Thyroid gland (tissue), 4 donors: ENCODE measurements at regions not wholly inside any gene's neighbourhood (a gene's known extent, or its start where the extent isn't known, plus 50 kb on each side); places are given as distances from the start of the nearest gene placed in this dataset.

Experiments used
- DNase-seq, 2 donors: peaks; one replicate each; pipeline ENCODE4 v3.0.0-alpha.2; 2019
- H3K27ac ChIP-seq, 3 donors: fragments of 200-600 bp; sonication (generic); 1 replicate in 2 of 3; 2 replicates in 1 of 3; pipeline ENCODE4 v1.5.1; 2016 to 2019; ENCODE audit warnings: mild to moderate bottlenecking in 1 of 3, moderate library complexity in 1 of 3
- H3K27me3 ChIP-seq: fragments of 200-600 bp; sonication (generic); one replicate; pipeline ENCODE4 v1.5.1; 2019
- H3K36me3 ChIP-seq, 2 donors: fragments of 200-600 bp; sonication (generic); one replicate each; pipeline ENCODE4 v1.5.1; 2016 to 2019
- H3K4me1 ChIP-seq, 2 donors: fragments of 200-600 bp; sonication (generic); one replicate each; pipeline ENCODE4 v1.5.1; 2017 to 2019
- H3K4me3 ChIP-seq, 3 donors: fragments of 200-600 bp; sonication (generic); replicated peaks in 1 of 3; 1 replicate in 2 of 3; 2 replicates in 1 of 3; pipeline ENCODE4 v1.5.1; 2016; ENCODE audit warnings: mild to moderate bottlenecking in 1 of 3
- H3K9me3 ChIP-seq: fragments of 200-600 bp; sonication (generic); one replicate; pipeline ENCODE4 v1.5.1; 2017
- POLR2A ChIP-seq, 2 donors: fragments of 450-650 bp; IDR thresholded peaks; one replicate each; pipeline ENCODE4 v1.6.1; 2017; ENCODE audit warnings: antibody characterized with exemption in 2 of 2, mild to moderate bottlenecking in 2 of 2, moderate library complexity in 1 of 2
- WGBS, 2 donors: methylation state at CpG; one replicate each; pipeline ENCODE4 v1.1.5; 2017; 5-methylcytosine and 5-hydroxymethylcytosine counted together
- intact Hi-C: fragments of 100-400 bp; cut with DNase I; formaldehyde crosslinking; loops from one replicate; pipeline ENCODE4 v1.15.1; 2023
- TF ChIP-seq, protein P1 (sequence below), 6 experiments: fragments of 200-600 bp in 3 of 6; fragments of 450-650 bp in 3 of 6; sonication (generic) in 3 of 6; IDR thresholded peaks; one replicate each; pipeline ENCODE4 v1.5.1; 2016 to 2019; ENCODE audit warnings: antibody characterized with exemption in 6 of 6, mild to moderate bottlenecking in 2 of 6, inconsistent platforms in 1 of 6, moderate library complexity in 1 of 6

DNA sequence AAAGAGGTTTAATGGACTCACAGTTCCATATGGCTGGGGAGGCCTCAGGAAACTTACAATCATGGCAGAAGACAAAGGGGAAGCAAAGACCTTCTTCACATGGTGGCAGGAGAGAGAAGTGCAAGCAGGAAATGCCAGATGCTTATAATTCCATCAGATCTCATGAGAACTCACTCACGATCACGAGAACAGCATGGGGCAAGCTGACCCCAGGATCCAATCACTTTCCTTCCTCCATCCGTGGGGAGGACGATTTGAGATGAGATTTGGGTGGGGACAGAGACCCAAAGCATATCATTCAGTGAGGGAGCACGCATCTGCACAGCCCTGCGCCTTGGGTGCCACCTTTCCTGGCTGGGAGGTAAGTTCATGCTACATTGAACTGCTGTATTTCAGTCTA, 234.1 kb upstream of the ATP10A start:
- no peak for DNase-seq
- no peaks in the 10 kb centered on the region for H3K36me3 ChIP-seq
- intact Hi-C loops: no loop called here
- 89 to 90% methylated on average over 6 of the region's 6 CpGs for WGBS, 2 donors
- H3K4me3 ChIP-seq: no peak overlapping the region
- TF ChIP-seq POLR2A (IDR thresholded peaks at IDR 0.05): no peak
- TF ChIP-seq, protein P1, sequence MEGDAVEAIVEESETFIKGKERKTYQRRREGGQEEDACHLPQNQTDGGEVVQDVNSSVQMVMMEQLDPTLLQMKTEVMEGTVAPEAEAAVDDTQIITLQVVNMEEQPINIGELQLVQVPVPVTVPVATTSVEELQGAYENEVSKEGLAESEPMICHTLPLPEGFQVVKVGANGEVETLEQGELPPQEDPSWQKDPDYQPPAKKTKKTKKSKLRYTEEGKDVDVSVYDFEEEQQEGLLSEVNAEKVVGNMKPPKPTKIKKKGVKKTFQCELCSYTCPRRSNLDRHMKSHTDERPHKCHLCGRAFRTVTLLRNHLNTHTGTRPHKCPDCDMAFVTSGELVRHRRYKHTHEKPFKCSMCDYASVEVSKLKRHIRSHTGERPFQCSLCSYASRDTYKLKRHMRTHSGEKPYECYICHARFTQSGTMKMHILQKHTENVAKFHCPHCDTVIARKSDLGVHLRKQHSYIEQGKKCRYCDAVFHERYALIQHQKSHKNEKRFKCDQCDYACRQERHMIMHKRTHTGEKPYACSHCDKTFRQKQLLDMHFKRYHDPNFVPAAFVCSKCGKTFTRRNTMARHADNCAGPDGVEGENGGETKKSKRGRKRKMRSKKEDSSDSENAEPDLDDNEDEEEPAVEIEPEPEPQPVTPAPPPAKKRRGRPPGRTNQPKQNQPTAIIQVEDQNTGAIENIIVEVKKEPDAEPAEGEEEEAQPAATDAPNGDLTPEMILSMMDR (IDR thresholded peaks at IDR 0.05): no peak
- H3K4me1 ChIP-seq: no peaks in the 10 kb centered on the region
- no peaks in the 10 kb centered on the region for H3K27me3 ChIP-seq
- no peak overlapping the region for H3K27ac ChIP-seq
- H3K9me3 ChIP-seq: no peaks in the 10 kb centered on the region

DNA sequence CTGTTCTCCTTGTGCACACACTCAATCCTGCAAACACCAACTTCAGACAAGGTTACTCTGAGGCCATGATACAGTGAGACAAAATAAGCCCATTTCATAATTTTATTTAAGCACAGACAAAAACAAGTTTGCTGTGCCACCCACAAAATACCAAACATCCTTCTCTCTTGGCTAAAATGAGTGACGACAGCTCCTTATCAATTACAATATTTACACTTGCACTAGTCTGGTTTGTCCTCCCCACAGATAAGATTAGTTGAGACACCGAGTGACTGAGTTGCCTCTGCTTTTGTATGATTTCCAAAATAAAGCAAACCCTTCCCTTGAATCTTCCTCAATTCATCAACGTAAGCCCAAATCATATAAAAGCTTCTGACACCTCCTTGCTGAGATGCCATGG, 233.5 kb upstream of the ATP10A start:
- no peak overlapping the region for H3K27ac ChIP-seq
- no peaks in the 10 kb centered on the region for H3K36me3 ChIP-seq
- no peak overlapping the region for H3K4me3 ChIP-seq
- H3K4me1 ChIP-seq: no peaks in the 10 kb centered on the region
- TF ChIP-seq, protein P1 (IDR thresholded peaks at IDR 0.05): no peak
- TF ChIP-seq POLR2A (IDR thresholded peaks at IDR 0.05): no peak
- no peak for DNase-seq
- H3K9me3 ChIP-seq: no peaks in the 10 kb centered on the region
- no peaks in the 10 kb centered on the region for H3K27me3 ChIP-seq
- intact Hi-C loops: no loop called here
- 75 to 81% methylated on average over 3 of the region's 3 CpGs for WGBS, 2 donors

DNA sequence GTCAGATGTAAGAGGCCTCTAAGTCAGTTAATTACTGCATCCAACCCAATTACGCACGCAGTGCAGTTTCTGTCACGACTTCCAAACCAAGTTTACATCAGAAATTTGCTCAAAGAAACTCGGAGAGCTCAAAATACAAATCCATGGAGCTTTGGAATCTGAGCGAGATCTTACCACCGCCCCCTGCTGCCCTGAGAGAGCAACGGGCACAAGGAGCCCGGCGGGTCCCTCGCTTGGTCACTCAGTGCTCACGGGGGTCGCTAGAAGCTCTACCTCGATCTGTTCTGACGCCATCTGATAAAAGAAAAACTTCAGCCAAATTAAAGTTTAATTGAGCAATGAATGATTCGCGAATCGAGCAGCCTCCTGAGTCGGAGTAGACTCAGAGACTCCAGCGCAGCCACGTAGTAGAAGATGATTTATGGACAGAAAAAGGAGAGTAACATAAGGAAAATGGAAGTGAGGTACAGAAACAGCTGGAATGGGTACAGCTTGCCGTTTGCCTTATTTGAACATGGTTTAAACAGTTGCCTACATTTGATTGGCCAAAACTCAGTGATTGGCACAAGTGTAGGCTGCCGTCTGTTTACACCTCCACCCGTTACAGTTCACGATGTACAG, 232.7 kb upstream of the ATP10A start:
- Histone ChIP-seq H3K4me1 (no peaks in the 10 kb centered on the region), H3K36me3 (no peaks in the 10 kb centered on the region), H3K9me3 (no peaks in the 10 kb centered on the region), H3K4me3 (no peak overlapping the region), H3K27ac (no peak overlapping the region), H3K27me3 (no peaks in the 10 kb centered on the region)
- 52 to 58% methylated on average over 24 of the region's 24 CpGs for WGBS, 2 donors
- no peak for TF ChIP-seq POLR2A (IDR thresholded peaks at IDR 0.05)
- TF ChIP-seq, protein P1 (IDR thresholded peaks at IDR 0.05): peak in 1 of 6 experiments; percentile 17
- intact Hi-C loops: no loop called here
- no peak for DNase-seq

DNA sequence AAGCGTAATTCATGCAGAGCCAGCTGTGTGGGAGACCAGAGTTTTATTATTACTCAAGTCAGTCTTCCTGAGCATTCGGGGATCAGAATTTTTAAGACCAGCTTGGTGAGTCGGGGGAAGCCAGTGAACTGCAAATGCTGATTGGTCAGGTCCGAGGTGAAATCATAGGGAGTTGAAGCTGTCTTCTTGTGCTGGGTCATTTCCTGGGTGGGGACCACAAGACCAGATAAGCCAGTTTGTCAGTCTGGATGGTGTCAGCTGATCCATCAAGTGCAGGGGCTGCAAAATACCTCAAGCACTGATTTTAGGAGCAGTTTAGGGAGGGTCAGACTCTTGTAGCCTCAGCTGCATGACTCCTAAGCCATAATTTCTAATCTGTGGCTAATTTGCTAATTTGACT, 228.1 kb upstream of the ATP10A start:
- no peak for DNase-seq
- H3K4me1 ChIP-seq: no peaks in the 10 kb centered on the region

DNA sequence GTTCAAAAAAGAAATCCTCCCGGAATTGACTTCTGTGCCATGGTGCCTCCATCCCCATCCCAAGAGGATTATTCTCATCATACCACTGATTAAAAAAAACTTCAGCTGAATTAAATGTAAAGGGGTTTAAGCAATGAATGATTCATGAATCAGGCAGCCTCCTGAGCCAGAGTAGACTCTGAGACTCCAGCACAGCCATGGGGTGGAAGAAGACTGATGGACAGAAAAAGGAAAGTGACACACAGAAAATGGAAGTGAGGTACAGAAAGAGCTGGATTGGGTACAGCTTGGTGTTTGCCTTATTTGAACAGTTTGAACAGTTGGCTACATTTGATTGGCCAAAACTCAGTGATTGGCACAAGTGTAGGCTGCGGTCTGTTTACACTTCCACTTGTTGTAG, 224.8 kb upstream of the ATP10A start:
- H3K27ac ChIP-seq: no peak overlapping the region
- no peak for DNase-seq

More for the DNA sequence above, 228.1 kb upstream of the ATP10A start:
- no peaks in the 10 kb centered on the region for H3K27me3 ChIP-seq
- H3K4me3 ChIP-seq: no peak overlapping the region
- WGBS, 2 donors: 69 to 79% methylated on average over 4 of the region's 4 CpGs
- no peaks in the 10 kb centered on the region for H3K9me3 ChIP-seq
- no peaks in the 10 kb centered on the region for H3K36me3 ChIP-seq
- intact Hi-C loops: no loop called here
- no peak for TF ChIP-seq POLR2A (IDR thresholded peaks at IDR 0.05)
- H3K27ac ChIP-seq: no peak overlapping the region

More for the DNA sequence above, 224.8 kb upstream of the ATP10A start:
- intact Hi-C loops: no loop called here
- TF ChIP-seq POLR2A (IDR thresholded peaks at IDR 0.05): no peak
- TF ChIP-seq, protein P1 (IDR thresholded peaks at IDR 0.05): no peak
- 90 to 96% methylated on average over 2 of the region's 2 CpGs for WGBS, 2 donors
- Histone ChIP-seq H3K27me3 (no peaks in the 10 kb centered on the region), H3K4me1 (no peaks in the 10 kb centered on the region), H3K4me3 (no peak overlapping the region), H3K36me3 (no peaks in the 10 kb centered on the region), H3K9me3 (no peaks in the 10 kb centered on the region)
